Smooth muscle cell (in vitro differentiated cells): ENCODE measurements at regions not wholly inside any gene's neighbourhood (a gene's known extent, or its start where the extent isn't known, plus 50 kb on each side); places are given as distances from the start of the nearest gene placed in this dataset.
A peak's percentile ranks its signal among the peaks of the same experiment; 100 is the strongest.

ENCODE experiments used
- DNase-seq: peaks from one replicate; lab custom pipeline; 2025; ENCODE audit not compliant: unreplicated experiment; lab: John Stamatoyannopoulos, UW
- H2AFZ ChIP-seq: fragments of 200-600 bp; sonication (generic); 2 replicates; pipeline ENCODE4 v1.6.0; 2016; ENCODE audit warnings: antibody characterized with exemption, low read depth, mild to moderate bottlenecking
- H3F3A ChIP-seq: fragments of 200-600 bp; sonication (generic); 2 replicates; pipeline ENCODE4 v1.6.0; 2017; ENCODE audit warnings: antibody characterized with exemption, low read depth
- H3K27ac ChIP-seq: fragments of 200-600 bp; sonication (generic); 2 replicates; pipeline ENCODE4 v1.5.1; 2016; ENCODE audit warnings: low read depth, mild to moderate bottlenecking
- H3K27me3 ChIP-seq: fragments of 200-600 bp; sonication (generic); 2 replicates; pipeline ENCODE4 v1.6.1; 2016; ENCODE audit warnings: low read depth, mild to moderate bottlenecking
- H3K36me3 ChIP-seq: fragments of 200-600 bp; sonication (generic); 2 replicates; pipeline ENCODE4 v1.5.1; 2016; ENCODE audit warnings: low read depth
- H3K4me1 ChIP-seq: fragments of 200-600 bp; sonication (generic); 2 replicates; pipeline ENCODE4 v1.5.1; 2016; ENCODE audit warnings: low read depth
- H3K4me2 ChIP-seq: fragments of 200-600 bp; sonication (generic); 2 replicates; pipeline ENCODE4 v1.6.0; 2016; ENCODE audit warnings: mild to moderate bottlenecking
- H3K4me3 ChIP-seq: fragments of 200-600 bp; sonication (generic); 2 replicates; pipeline ENCODE4 v1.5.1; 2016; ENCODE audit warnings: mild to moderate bottlenecking
- H3K79me2 ChIP-seq: fragments of 200-600 bp; sonication (generic); 2 replicates; pipeline ENCODE4 v1.6.0; 2016; ENCODE audit warnings: low read depth, mild to moderate bottlenecking
- H3K9ac ChIP-seq: fragments of 200-600 bp; sonication (generic); 2 replicates; pipeline ENCODE4 v1.6.0; 2016; ENCODE audit warnings: low read depth
- H3K9me3 ChIP-seq: fragments of 200-600 bp; sonication (generic); replicated peaks from 2 replicates; pipeline ENCODE4 v1.5.1; 2016; ENCODE audit warnings: low read depth
- H4K20me1 ChIP-seq: fragments of 200-600 bp; sonication (generic); 2 replicates; pipeline ENCODE4 v1.6.0; 2016; ENCODE audit warnings: low read depth
- WGBS: methylation state at CpG from one replicate; pipeline ENCODE4 v1.1.7; 2016; ENCODE audit warnings: low lambda C conversion rate; 5-methylcytosine and 5-hydroxymethylcytosine counted together
- TF ChIP-seq, protein P1 (sequence below): fragments of 200-600 bp; sonication (generic); IDR thresholded peaks from 2 replicates; pipeline ENCODE4 v1.5.1; 2017; ENCODE audit warnings: borderline replicate concordance, mild to moderate bottlenecking, antibody characterized with exemption; ENCODE audit not compliant: insufficient read depth, poor library complexity, severe bottlenecking

DNA sequence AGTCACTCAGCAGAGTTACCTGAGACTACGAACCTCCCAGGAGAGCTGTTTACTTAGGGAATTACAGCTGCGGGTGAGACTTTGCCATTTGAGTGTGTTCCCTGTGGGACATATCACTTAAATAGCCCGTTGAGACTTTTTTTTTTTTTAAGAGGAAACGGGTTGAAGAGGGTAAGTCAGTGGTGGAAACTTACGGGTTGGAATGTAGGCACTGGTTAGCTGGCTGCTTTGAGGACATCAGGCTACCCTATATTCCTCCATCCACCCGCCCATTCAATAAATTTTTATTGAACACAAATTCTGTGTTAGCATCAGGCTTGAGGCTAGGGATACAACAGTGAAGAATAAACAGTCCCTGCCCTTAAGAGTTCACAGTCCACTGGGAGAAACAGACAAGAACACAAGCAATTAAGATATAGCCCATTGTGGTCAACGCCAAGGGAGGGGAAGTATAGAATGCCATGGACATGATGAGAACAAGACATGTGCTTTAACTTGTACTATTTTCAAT lies 88.1 kb upstream of the CPSF6 start:
- no peak for DNase-seq
- TF ChIP-seq, protein P1, sequence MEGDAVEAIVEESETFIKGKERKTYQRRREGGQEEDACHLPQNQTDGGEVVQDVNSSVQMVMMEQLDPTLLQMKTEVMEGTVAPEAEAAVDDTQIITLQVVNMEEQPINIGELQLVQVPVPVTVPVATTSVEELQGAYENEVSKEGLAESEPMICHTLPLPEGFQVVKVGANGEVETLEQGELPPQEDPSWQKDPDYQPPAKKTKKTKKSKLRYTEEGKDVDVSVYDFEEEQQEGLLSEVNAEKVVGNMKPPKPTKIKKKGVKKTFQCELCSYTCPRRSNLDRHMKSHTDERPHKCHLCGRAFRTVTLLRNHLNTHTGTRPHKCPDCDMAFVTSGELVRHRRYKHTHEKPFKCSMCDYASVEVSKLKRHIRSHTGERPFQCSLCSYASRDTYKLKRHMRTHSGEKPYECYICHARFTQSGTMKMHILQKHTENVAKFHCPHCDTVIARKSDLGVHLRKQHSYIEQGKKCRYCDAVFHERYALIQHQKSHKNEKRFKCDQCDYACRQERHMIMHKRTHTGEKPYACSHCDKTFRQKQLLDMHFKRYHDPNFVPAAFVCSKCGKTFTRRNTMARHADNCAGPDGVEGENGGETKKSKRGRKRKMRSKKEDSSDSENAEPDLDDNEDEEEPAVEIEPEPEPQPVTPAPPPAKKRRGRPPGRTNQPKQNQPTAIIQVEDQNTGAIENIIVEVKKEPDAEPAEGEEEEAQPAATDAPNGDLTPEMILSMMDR, result no peak
- no peak overlapping the region for H2AFZ ChIP-seq
- H3K27me3 ChIP-seq, result no peaks in the 10 kb centered on the region
- no peak overlapping the region for H3K27ac ChIP-seq
- no peak overlapping the region for H3K9ac ChIP-seq
- H4K20me1 ChIP-seq, result no peaks in the 10 kb centered on the region
- H3K79me2 ChIP-seq, result no peaks in the 10 kb centered on the region
- WGBS, result 77% methylated on average over 7 of the region's 7 CpGs
- H3K4me1 ChIP-seq, result no peaks in the 10 kb centered on the region
- no peak overlapping the region for H3K4me2 ChIP-seq
- no peaks in the 10 kb centered on the region for H3K36me3 ChIP-seq
- H3K9me3 ChIP-seq, result no peaks in the 10 kb centered on the region
- no peak overlapping the region for H3K4me3 ChIP-seq
- H3F3A ChIP-seq, result no peaks in the 10 kb centered on the region

DNA sequence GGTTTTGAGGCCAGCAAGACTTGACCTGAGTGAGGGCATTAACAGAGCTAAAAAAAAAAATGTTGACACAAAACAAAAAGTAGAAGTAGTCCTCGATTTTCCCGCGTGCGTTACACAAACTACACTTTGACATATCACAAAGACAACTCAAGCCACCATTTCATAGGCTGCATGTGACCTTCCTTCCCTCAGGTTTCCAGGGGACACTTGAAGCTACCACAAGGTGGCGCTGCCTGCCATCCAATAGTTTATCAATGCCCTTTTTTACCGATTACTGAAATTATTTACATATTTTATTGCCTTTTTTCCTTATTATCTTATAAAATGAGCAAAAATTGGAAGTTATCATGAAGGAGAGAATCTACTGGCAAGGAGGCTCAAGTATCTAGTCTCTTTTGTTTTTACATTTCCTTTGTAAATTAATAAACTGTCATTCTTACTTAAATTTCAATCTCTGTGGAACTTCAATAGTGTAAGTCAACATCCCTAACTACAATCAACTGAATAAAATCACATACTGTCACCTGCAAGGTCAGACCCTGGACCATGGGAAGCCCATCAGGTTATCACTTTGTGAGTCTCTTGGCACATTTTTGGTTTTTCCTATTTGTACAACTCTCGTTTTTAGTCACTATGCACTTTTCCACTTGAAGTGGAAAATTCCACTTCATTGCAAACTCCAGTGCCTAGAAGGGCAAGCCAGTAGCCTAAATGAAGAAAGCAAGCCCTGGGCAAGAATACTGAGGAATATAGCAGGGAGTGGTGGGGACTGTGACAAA lies 84.6 kb upstream of the CPSF6 start:
- Histone ChIP-seq H3K4me3 (no peak overlapping the region), H3K9ac (no peak overlapping the region), H2AFZ (no peak overlapping the region), H3K79me2 (no peaks in the 10 kb centered on the region), H3K4me2 (no peak overlapping the region), H4K20me1 (no peaks in the 10 kb centered on the region), H3K27me3 (no peaks in the 10 kb centered on the region), H3F3A (no peaks in the 10 kb centered on the region), H3K27ac (no peak overlapping the region), H3K4me1 (no peaks in the 10 kb centered on the region), H3K9me3 (no peaks in the 10 kb centered on the region), H3K36me3 (no peaks in the 10 kb centered on the region)
- DNase-seq, result peak; percentile 3
- WGBS, result 17% methylated on average over 7 of the region's 7 CpGs
- TF ChIP-seq, protein P1, result peak; percentile 94

DNA sequence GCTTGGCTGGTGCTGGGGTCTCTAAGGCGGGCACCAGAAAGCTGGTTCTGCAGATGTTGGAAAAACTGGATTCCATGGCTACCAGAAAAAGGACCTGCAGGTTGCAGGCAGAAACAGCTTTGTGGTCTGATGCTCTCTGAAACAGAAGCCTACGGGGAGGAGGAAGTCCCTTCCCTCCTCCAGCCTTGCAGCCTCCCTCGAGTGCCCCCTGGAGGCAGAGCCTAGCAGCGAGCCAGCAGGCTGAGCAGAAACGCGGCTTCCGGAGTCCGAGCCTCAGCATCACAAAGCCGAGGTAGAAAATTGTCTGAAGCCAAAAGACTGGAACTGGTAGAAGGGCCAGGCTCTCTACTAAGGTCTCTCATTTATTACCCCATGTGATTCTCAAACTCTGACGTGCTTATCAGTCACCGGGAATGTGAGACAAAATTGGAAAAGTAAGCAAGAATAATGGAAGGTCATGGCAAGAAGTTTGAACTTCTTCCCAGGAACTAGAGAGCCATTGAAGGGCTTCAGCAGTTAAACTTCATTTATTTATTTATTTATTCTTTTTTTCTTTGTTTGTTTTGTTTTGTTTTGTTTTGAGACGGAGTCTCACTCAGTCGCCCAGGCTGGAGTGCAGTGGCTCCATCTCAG lies 82.2 kb upstream of the CPSF6 start:
- WGBS, result 38% methylated on average over 13 of the region's 13 CpGs
- DNase-seq, result peak; percentile 32
- Histone ChIP-seq H3F3A (no peaks in the 10 kb centered on the region), H3K4me3 (peak overlapping the region; percentile 28), H2AFZ (peak overlapping the region; percentile 98), H3K4me1 (no peaks in the 10 kb centered on the region), H3K4me2 (peak overlapping the region; percentile 73), H3K27me3 (no peaks in the 10 kb centered on the region), H3K79me2 (no peaks in the 10 kb centered on the region), H3K9ac (no peak overlapping the region), H3K9me3 (no peaks in the 10 kb centered on the region), H3K36me3 (no peaks in the 10 kb centered on the region), H3K27ac (no peak overlapping the region), H4K20me1 (no peaks in the 10 kb centered on the region)
- TF ChIP-seq, protein P1, result peak; percentile 88

DNA sequence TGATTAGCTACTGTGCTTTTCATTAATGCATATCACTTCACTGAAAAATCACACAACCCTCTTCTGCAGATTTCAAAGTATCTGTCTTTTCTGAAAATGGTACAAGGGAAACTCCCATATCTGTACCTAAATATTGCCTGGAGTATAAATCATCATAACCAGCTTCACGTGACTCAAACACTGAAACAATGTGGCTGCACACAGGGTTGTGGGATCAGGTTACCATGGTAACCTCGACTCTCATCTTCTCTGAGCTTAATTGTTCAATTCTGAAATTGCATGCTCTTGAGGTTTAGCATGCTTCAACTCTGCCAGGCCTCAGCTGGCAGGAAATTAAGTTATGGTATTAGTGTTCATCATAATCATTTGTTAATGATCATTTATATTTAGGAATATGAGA lies 77.5 kb upstream of the CPSF6 start:
- no peaks in the 10 kb centered on the region for H3K9me3 ChIP-seq
- WGBS, result 59% methylated on average over 2 of the region's 2 CpGs
- H3K4me2 ChIP-seq, result no peak overlapping the region
- no peak overlapping the region for H3K9ac ChIP-seq
- H3K27ac ChIP-seq, result no peak overlapping the region
- H3K27me3 ChIP-seq, result no peaks in the 10 kb centered on the region
- no peaks in the 10 kb centered on the region for H3K4me1 ChIP-seq
- no peak overlapping the region for H3K4me3 ChIP-seq
- no peak overlapping the region for H2AFZ ChIP-seq
- H3F3A ChIP-seq, result no peaks in the 10 kb centered on the region
- no peak for DNase-seq
- no peaks in the 10 kb centered on the region for H3K36me3 ChIP-seq
- no peaks in the 10 kb centered on the region for H4K20me1 ChIP-seq
- H3K79me2 ChIP-seq, result no peaks in the 10 kb centered on the region
- TF ChIP-seq, protein P1, result no peak
